HG03439 (cell line): ENCODE measurements at regions not wholly inside any gene's neighbourhood (a gene's known extent, or its start where the extent isn't known, plus 50 kb on each side); places are given as distances from the start of the nearest gene placed in this dataset.

Experiments used
- ATAC-seq: cut with Tn5 transposase; IDR thresholded peaks from one replicate; pipeline ENCODE4 v1.9.1; 2021; ENCODE audit warnings: mild to moderate bottlenecking, moderate library complexity; ENCODE audit not compliant: unreplicated experiment

DNA sequence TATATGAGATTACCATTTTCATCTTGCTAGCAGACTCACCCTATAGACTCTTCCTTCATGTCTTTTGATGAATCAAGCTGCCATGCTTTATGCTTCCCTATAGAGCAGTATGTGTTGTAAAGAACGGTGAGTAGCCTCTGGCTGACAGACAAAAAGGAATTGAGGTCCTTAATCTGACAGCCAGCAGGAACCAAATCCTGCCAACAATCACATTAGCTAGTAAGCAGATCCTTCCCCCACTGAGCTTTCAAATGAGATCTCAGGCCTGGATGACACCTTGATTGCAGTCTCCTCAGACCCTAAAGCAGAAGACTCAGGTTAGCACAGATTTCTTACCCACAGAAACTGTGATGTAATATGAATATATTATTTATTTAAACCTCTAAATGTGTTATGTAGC, 577.0 kb downstream of the CDH11 start:
- no peak for ATAC-seq

DNA sequence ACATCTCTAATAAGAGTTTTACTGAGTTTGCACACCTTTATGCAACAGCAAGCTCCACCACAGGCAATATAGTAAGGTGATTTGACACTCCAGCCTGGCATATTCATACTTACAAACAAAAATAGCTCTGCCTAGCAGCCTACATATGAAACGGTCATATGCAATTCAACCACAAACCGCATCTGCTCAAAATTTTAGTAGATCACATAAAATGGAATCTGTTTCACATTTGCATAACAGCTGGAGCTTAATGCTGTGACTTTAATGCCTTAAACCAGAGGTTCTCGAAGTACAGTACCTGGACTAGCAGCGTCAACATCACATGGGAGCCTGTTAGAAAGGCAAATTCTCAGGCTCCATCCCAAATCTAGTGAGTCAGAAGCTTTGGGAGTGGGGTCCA, 578.4 kb downstream of the CDH11 start:
- ATAC-seq: no peak

DNA sequence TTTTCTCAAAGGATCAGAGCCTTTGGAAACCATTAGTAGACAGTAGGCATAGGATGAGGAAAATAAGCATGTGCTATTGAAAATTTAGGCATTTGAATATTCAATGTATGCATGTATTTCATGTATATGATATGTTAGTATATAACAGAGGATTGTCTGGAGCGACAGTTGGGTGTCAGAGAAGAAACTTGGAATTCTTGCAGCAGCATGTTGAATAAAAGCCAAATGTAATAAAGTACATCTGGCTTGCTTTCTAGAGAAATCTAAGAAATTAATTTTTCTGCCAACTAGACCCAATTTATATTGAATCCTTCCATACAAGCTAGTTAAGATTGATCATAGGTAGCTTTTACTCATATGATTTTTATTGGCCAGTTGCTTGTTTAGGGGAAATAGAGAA, 578.8 kb downstream of the CDH11 start:
- no peak for ATAC-seq

DNA sequence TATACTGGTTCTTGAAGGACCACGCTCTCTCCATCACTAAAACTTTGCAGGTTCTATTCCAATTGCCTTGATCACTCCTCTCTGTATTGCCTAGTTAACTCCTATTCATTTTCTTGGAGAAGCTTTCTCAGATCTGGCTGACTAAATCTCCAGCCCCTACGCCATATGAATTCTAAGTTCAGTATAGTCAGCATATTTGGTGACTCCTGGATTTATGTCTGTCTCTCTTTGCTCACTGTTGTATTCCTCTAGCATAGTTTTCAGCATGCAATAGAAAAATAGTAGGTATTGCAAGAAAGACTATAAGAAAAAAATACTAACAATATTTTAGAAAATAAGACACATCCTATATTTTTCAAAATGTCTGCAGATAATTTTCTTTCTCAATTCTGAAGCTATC, 579.7 kb downstream of the CDH11 start:
- no peak for ATAC-seq

DNA sequence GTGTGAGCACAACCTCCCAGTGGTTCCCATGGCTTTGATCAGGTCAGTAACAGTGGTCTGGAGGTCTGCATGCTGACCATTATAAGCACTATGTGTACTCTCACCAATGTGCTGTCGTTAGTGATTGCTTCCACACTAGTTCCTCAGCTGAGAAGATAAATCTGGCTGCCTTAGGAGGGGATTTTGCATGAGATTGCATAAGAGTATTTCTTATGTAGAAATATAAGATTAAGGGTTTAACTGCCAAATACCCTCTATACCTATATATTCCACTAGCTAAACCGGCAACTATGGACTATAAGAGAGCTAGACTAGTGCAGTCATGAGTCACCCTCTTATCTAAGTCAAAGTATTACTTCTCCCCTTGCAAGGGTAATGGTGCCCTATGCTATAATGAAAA, 580.2 kb downstream of the CDH11 start:
- ATAC-seq: no peak

DNA sequence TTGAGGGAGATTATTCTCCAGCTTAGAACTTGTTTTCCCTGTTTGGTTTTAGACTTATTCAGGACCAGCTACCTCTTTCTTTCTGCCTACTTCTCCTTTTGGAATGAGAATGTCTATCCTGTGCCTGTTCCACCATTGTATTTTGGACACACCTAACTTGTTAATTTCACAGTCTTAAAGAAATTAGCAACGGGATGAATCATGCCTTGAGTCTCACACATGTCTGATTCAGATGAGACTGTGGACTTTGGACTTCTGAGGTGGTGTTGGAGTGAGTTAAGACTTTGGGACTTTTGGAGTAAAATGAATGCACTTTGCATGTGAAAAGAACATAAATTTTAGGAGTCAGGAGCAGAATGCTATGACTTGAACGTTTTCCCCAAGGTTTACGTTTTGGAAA, 581.4 kb downstream of the CDH11 start:
- ATAC-seq: no peak

DNA sequence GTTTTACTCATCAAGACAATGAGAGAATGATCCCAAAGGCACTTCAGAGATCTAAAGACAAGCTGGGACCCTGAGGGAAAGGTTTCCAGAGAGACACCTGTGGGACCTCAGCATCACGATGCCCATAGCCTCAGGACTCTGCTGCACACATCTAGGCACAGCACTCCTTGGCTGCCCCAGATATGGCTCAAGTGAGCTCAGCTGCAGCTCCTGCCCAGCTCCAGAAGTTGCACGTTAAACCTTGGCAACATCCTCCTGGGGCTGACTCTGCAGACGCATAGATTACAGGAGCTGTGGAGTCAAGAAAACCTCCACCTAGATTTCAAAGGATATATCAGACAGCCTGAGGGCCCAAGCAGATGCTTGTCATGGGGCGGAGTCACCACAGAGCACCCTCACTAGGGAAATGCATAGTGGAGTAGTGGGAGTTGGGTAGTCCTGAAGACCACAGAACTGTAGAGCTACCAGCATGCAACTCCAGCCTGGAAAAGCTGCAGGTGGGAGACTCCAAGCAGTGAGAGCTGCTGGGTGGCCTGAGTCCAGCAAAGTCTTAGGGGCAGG, 582.0 kb downstream of the CDH11 start:
- no peak for ATAC-seq

DNA sequence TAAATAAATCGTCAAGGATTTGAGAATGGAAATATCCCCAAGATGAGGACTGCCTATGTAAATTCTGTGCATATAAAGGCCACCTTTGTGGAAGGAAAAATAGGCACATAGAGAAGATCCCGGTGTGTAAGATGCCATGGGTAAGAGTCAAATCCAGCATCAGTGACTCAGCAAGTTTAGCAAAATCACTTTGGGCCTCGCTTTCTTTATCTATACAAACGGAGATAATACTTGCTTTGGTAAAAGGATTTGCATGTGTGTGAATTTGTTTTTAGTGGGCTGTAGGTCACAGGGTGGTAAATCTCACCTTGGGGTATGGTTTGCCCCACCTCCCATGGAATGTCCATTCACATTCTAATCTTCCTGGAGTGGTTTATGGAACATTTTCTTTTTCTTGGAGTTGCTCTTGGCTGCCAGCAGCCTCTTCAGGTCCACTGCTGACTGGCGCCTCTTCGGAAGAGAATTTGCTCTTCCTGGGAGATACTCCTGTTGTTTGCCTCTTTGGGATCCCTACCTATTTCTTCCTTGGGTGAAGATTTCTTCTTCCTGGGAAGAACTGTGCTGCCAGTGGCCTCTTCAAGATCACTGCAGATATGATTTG, 587.6 kb downstream of the CDH11 start:
- ATAC-seq: no peak

DNA sequence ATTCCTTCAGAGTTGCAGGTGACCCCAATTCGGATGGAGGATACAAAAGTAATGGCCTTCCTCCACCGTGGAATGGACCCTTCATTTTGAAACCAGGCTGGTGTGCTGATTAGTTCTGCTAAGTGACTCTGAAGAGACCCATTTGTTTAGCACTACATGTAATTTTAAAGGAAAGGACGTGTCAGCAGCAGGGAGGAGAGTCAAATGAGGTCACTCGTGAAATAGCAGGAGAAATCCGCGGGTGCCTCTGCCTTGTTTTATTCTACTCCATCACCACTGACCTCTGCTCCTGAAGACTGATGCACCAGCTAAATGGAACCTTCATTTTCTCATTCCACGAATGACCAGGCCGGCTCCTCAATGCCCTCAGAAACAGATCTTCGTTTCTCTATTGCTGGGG, 589.2 kb downstream of the CDH11 start:
- no peak for ATAC-seq

DNA sequence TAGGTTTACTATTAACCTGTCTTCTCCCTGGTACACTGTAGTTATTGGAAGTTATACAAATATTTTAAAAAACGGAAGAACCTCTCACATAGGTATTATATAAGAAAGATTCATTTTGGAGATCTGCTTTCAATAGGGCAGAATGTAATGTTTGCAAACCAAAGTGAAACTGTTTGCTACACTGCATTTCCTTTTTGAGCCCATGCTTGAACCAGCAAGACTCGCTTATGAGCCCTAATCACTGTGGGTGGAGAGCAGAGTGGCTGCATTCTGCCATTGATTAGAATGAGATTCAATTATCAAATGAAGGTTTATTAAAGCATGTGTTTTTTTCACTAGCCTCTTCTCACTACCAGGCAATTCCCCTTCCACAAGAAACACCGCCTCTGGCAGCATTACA, 589.7 kb downstream of the CDH11 start:
- no peak for ATAC-seq

DNA sequence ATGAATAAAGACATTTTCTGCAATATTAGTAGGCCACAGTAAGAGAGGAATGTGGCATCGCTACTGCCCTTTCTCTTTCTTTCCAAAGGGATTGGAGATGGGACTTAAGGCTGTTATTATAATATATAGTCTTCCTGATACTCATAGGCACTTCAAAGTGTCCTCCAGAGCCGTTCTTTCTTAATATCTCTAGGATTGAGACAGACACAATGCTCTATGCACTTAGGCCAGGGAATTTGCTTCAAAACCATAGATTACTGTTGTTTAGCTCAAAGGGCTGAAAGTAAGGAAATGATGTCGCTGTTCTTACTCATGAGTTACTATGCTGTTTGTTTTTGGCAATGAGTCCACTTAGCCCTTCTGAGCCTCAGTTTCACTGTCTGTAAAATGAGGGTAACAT, 590.5 kb downstream of the CDH11 start:
- ATAC-seq: no peak

DNA sequence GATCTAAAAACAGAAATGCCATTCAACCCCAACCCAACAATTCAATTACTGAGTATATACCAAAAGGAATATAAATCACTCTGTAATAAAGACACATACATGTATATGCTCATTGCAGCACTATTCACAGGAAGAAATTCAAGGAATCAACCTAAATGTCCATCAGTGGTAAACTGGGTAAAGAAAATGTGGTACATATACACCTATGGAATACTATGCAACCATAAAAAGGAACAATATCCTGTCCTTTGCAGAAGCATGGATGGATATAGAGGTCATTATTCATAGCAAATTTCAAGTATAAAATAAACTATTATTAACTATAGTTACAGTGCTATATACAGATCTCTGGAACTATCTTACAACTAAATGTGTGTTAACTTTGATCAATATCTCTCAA, 599.3 kb downstream of the CDH11 start:
- no peak for ATAC-seq

DNA sequence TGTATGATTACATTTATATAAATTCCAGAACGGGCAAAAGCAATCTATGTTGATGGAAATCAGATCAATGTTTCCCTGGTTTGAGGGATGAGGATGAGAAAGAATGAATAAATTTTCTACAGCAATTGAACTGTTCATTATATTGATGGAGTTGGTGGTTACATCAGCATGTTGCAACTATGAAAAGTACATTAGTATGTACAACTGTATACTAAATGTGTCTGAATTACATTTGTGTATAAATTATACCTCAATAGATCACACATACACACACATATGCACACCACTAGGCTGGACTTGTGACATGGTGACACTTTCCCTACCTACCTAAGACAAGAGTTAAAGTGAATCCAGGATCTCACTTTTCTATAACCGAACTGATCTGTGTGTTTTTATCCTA, 608.0 kb downstream of the CDH11 start:
- ATAC-seq: no peak

DNA sequence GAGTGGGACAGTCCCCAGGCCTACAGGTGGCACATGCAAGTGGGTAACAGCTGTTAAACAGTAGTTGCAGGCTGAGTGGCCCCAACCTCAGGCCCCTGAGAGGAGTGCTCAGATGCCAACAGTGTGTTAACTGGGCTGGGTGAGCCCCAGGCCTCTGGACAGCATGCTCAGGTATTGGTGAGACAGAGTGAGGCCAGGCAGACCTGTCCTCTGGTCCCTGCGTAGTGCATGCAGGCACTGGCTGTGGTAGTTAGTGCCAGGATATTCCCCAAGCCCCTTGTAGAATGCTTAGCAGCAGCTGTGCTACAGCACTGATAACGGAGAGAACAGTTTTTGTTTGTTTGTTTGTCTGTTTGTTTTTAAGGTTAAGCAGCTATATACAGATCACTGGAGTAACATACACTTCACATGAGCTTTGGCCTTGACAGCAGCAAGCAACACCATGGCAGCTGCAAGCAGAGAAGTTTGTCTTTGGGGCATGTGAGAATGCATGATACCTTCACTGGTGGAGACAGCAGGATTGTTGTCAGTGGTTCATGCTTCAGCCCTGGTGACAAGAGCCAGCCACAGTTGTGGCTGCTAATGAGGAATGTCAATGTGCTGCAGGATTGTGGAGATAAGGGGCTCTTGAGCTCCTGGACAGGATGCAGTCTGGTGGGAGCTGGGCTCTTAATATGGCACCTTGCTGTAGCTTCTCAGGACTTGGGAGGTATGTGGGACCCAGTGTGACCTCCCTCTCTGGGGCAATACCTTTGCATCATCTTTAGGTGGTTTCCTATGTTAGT, 614.4 kb downstream of the CDH11 start:
- no peak for ATAC-seq

DNA sequence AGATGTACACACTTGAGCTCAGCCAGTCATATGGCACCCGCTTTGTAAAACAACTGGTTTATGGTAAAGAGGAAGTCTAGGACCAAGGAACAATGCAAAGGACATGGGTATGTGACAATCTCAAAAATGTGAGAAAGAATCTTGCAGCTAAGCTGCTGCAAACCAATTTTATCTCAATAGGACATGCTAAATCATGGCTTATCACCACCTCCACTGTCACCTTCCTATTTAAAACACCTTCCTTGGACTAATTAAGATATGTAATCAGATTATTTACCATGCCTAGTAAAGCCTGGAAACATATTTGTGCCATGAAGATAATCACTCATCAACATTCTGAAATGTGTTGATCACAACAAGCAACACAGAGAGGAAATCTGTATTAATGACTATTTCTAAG, 622.7 kb downstream of the CDH11 start:
- no peak for ATAC-seq

DNA sequence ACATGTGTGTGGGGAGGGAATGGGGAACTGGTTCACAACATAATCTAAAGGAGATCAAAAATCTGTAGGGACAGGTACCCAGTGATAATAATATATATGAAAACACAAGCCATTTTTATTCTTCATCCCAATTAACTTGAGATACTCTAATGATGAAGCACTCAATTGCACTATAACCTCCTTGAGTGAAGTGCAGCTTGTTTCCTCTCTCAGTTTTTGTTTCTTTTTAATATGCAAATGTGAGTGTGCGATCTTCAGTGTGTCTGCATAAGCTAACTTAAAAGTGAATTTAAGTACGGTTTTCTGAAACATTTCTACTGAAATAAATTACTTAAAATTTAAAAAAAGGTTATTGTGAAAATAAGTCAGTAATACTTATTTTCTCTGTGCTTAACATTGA, 623.5 kb downstream of the CDH11 start:
- ATAC-seq: no peak

DNA sequence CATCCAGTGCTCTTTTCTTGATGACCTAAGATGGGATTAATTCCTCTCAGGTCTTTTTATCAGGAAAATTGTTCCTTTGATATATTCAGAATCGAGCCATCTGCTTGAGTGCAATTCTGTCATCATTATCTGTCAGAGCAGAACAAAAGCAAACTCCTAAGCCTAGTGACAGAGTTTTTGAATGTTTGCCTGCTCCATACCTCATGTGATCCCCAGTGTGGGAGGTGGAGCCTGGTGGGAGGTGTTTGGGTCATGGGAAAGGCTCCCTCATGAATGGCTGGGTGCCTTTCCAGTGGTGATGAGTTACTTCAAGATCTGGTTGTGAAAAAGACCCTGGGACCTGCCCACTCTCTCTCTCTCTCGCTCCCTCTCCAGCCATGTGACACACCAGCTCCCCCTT, 628.2 kb downstream of the CDH11 start:
- no peak for ATAC-seq

DNA sequence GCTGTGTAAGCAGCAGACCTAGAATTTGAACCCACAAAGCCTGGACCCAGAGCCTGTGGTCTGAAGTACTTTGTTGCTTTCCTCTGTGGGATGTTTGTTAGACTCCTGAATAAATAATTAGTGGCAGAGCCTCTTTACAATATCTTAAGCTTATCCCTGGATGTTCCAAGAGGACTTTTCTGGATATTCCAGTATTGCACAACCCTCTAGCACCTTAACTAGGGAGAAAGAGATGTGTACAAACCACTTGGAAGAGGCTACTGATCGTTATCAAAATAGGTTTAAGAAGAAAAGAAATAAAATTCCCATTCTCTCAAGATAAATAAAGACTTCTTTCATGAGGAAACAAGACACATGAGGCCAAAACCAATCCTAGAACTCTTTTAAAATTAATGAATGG, 632.4 kb downstream of the CDH11 start:
- ATAC-seq: no peak

DNA sequence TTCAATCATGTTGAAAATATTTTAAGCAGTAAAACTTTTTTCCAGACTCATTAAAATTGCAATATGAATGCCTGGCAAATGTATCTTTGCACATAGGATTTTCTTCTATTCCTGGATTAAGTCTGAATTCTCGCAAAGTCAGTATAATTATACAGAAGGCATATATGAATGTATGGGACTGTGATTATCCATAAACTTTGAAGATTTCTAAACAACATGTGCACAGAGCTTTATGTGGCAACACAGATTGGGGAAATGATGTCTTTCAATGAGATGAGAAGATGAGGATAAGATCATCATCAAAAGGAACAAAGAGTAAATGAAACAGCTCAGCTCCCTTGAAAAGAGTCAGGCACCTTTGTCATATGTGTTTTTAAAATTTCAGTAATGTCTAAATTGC, 635.3 kb downstream of the CDH11 start:
- ATAC-seq: no peak

DNA sequence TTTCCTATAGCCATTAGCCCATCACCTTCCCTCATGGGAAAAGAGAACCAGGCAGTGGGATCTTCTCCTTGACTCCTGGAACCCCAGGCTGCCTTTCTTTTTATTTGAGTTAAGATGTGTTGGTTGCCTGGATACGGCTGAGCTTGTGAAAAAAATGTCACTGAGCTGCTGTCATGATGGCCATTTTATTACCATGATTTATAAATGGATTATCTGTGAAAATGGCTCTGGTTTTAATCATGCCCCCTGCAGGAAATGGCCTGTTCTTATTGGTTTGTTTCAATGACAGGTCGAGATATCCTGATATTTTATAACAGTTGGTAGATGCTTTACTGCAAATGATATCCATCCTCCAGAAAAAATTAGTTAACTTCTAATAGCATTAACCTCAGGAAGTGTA, 640.4 kb downstream of the CDH11 start:
- ATAC-seq: no peak

DNA sequence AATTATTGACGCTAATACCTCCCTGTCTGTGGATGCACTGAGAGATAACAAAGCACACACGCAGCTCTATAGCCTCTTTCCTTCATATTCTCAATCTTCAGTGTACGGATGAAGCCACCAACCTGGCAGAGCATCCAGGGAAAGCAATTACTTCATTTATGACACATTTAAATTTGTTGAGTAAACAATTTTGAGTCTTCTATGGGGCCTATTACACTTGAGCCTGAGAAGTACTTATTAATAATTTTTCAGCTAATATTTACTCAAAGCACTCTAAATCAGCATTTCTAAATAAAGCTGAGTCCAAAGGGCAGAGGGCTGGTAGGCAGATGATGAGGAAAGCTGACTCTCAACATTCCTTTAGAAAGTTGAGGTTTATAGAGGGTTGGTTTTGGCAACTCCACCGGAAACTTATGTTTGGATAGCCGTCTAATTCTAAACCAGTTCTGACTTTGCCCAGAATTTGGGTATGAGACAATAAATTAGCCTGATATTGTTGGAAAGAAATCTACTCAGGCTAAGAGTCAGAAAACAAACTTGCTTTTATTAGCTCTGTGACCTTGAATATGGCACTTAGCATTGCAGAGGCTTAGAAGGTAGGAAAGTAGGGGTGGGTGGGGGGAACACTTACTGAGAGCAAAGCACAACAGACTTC, 643.5 kb downstream of the CDH11 start:
- no peak for ATAC-seq
